OCI-LY7 (cell line): ENCODE measurements at regions not wholly inside any gene's neighbourhood (a gene's known extent, or its start where the extent isn't known, plus 50 kb on each side); places are given as distances from the start of the nearest gene placed in this dataset.

Experiments
- BruUV-seq: library from RNA; stranded (reverse); fragments of 400-500 nt; replicated peaks from 2 replicates; lab custom pipeline; 2021; lab: Mats Ljungman, UMichigan
- CTCF ChIA-PET: fragments of 300-600 bp; sonication (Branson Sonifier 250); formaldehyde crosslinking; loops from one replicate; lab custom pipeline; 2022; ENCODE audit warnings: antibody characterized with exemption; ENCODE audit not compliant: unreplicated experiment; lab: Charles Lee
- POLR2A ChIA-PET: fragments of 300-600 bp; sonication (Branson Sonifier 250); formaldehyde crosslinking; loops from one replicate; lab custom pipeline; 2022; ENCODE audit warnings: antibody characterized with exemption; lab: Charles Lee
- DNase-seq: peaks from one replicate; pipeline ENCODE4 v3.0.0-alpha.2; 2015; ENCODE audit warnings: low spot score
- H2AFZ ChIP-seq: fragments of 200-600 bp; sonication (generic), shearing (Covaris generic); 2 replicates; pipeline ENCODE4 v1.6.1; 2014; ENCODE audit warnings: mild to moderate bottlenecking, antibody characterized with exemption, low read length, moderate library complexity
- H3K27ac ChIP-seq: fragments of 200-600 bp; sonication (generic); 2 replicates; pipeline ENCODE4 v1.5.1; 2014; ENCODE audit warnings: mixed run types, low read depth, mild to moderate bottlenecking, moderate library complexity, low read length, inconsistent platforms; ENCODE audit not compliant: poor library complexity, severe bottlenecking
- H3K36me3 ChIP-seq: fragments of 200-600 bp; sonication (generic); 2 replicates; pipeline ENCODE4 v1.6.1; 2014; ENCODE audit warnings: mild to moderate bottlenecking, antibody characterized with exemption, low read length, moderate library complexity, mixed read lengths; ENCODE audit not compliant: insufficient read depth
- H3K4me1 ChIP-seq: fragments of 200-600 bp; sonication (generic); 2 replicates; pipeline ENCODE4 v1.5.1; 2014; ENCODE audit warnings: mild to moderate bottlenecking, low read length; ENCODE audit not compliant: insufficient read depth, poor library complexity, severe bottlenecking
- H3K4me2 ChIP-seq: fragments of 200-600 bp; sonication (generic); 2 replicates; pipeline ENCODE4 v1.6.1; 2014; ENCODE audit warnings: mild to moderate bottlenecking, low read length
- H3K4me3 ChIP-seq: fragments of 200-600 bp; sonication (generic); 2 replicates; pipeline ENCODE4 v1.5.1; 2014; ENCODE audit warnings: mild to moderate bottlenecking, low read depth, low read length; ENCODE audit not compliant: poor library complexity, severe bottlenecking
- H3K79me2 ChIP-seq: fragments of 200-600 bp; sonication (generic); 2 replicates; pipeline ENCODE4 v1.6.1; 2016; ENCODE audit warnings: low read depth, mild to moderate bottlenecking, low read length, moderate library complexity, mixed read lengths; ENCODE audit not compliant: insufficient read depth
- H3K9me2 ChIP-seq: fragments of 200-600 bp; sonication (generic); 2 replicates; pipeline ENCODE4 v1.6.1; 2016; ENCODE audit warnings: mild to moderate bottlenecking, low read length, mixed read lengths; ENCODE audit not compliant: insufficient read depth
- H3K9me3 ChIP-seq: fragments of 200-600 bp; sonication (generic); 2 replicates; pipeline ENCODE4 v1.6.1; 2014; ENCODE audit warnings: mild to moderate bottlenecking, mixed run types, low read length, mixed read lengths
- H4K20me1 ChIP-seq: fragments of 200-600 bp; sonication (generic); 2 replicates; pipeline ENCODE4 v1.6.1; 2014; ENCODE audit warnings: mild to moderate bottlenecking, antibody characterized with exemption, low read length, moderate library complexity, mixed read lengths; ENCODE audit not compliant: insufficient read depth
- CTCF ChIP-seq: fragments of 200-600 bp; sonication (generic); conservative IDR thresholded peaks from 2 replicates; pipeline ENCODE4 v1.5.1; 2014; ENCODE audit warnings: mild to moderate bottlenecking, antibody characterized with exemption, low read length, moderate library complexity, mixed read lengths
- EZH2phosphoT487 ChIP-seq: fragments of 200-600 bp; sonication (generic); IDR thresholded peaks from 2 replicates; pipeline ENCODE4 v1.6.1; 2018; ENCODE audit warnings: low read depth, borderline replicate concordance, mild to moderate bottlenecking, mixed run types, antibody characterized with exemption, low read length, moderate library complexity, mixed read lengths
- intact Hi-C: fragments of 100-400 bp; cut with micrococcal nuclease; formaldehyde crosslinking; loops from one replicate; pipeline ENCODE4 v1.10.0; 2022; ENCODE audit not compliant: unreplicated experiment

- ChIA-PET CTCF (no interaction called here), POLR2A (interaction anchor here (0.5 to 1.0 kb wide), 4 partner anchors 9 to 174 kb away, joined by 3 to 4 read pairs (median 4); no protein-coding TSS in a partner anchor)
- Histone ChIP-seq H3K27ac (no peak overlapping the region), H3K79me2 (no peaks in the 10 kb centered on the region), H3K9me2 (no peaks in the 10 kb centered on the region), H3K4me1 (peaks cover 17% of the 10 kb centered on the region), H3K36me3 (no peaks in the 10 kb centered on the region), H2AFZ (peak overlapping the region; percentile 79), H3K4me2 (peak overlapping the region; percentile 47), H3K9me3 (no peaks in the 10 kb centered on the region; the same call in 1 of the 2 replicates), H3K4me3 (peak overlapping the region; percentile 24), H4K20me1 (no peaks in the 10 kb centered on the region)
- no TSS peak for BruUV-seq
- DNase-seq: peak; percentile 37
- no peak for TF ChIP-seq EZH2phosphoT487
- TF ChIP-seq CTCF: no peak
- intact Hi-C loops: no loop called here
These were observed 154.3 kb upstream of the ARPP21 start for GRCh38 chr3:35484929-35485530.

GRCh38 chr3:35486295-35486694 is 153.0 kb upstream of the ARPP21 start:
- no TSS peak for BruUV-seq
- Histone ChIP-seq H3K4me1 (peaks cover 20% of the 10 kb centered on the region), H3K9me3 (no peaks in the 10 kb centered on the region; the same call in 1 of the 2 replicates), H3K79me2 (no peaks in the 10 kb centered on the region), H3K36me3 (no peaks in the 10 kb centered on the region), H3K4me2 (no peak overlapping the region), H4K20me1 (no peaks in the 10 kb centered on the region), H3K27ac (no peak overlapping the region), H2AFZ (peak overlapping the region; percentile 22; the same call in 1 of the 2 replicates), H3K4me3 (no peak overlapping the region), H3K9me2 (no peaks in the 10 kb centered on the region)
- DNase-seq: no peak
- TF ChIP-seq CTCF: no peak
- no peak for TF ChIP-seq EZH2phosphoT487
- CTCF ChIA-PET: no interaction called here
- POLR2A ChIA-PET: no interaction called here
- intact Hi-C loops: no loop called here

GRCh38 chr3:35487376-35487775 is 151.9 kb upstream of the ARPP21 start:
- Histone ChIP-seq H3K9me2 (no peaks in the 10 kb centered on the region), H3K27ac (no peak overlapping the region), H3K9me3 (no peaks in the 10 kb centered on the region; the same call in 1 of the 2 replicates), H3K36me3 (no peaks in the 10 kb centered on the region), H3K79me2 (no peaks in the 10 kb centered on the region), H2AFZ (no peak overlapping the region), H3K4me2 (no peak overlapping the region), H4K20me1 (no peaks in the 10 kb centered on the region), H3K4me3 (no peak overlapping the region), H3K4me1 (peaks cover 30% of the 10 kb centered on the region)
- no TSS peak for BruUV-seq
- ChIA-PET CTCF (no interaction called here), POLR2A (no interaction called here)
- TF ChIP-seq CTCF: no peak
- TF ChIP-seq EZH2phosphoT487: no peak
- no peak for DNase-seq
- intact Hi-C loops: no loop called here
